GM12874 (cell line): ENCODE measurements at regions not wholly inside any gene's neighbourhood (a gene's known extent, or its start where the extent isn't known, plus 50 kb on each side); places are given as distances from the start of the nearest gene placed in this dataset.

Experiments used
- CTCF ChIP-seq: IDR thresholded peaks from 2 replicates; pipeline ENCODE4 v1.5.1; 2011; ENCODE audit warnings: low read depth, mild to moderate bottlenecking, control low read depth, low read length, moderate library complexity; ENCODE audit not compliant: insufficient read depth

GRCh38 chr18:65221736-65222135 is 529.1 kb upstream of the CDH7 start:
- TF ChIP-seq CTCF: no peak

- TF ChIP-seq CTCF: no peak
Observed at GRCh38 chr18:65221115-65221514, 529.7 kb upstream of the CDH7 start.

GRCh38 chr18:65215865-65216466 is 534.8 kb upstream of the CDH7 start:
- TF ChIP-seq CTCF: no peak

- no peak for TF ChIP-seq CTCF
Observed at GRCh38 chr18:65214456-65214855, 536.4 kb upstream of the CDH7 start.

- no peak for TF ChIP-seq CTCF
Observed at GRCh38 chr18:65206551-65207260, 544.1 kb upstream of the CDH7 start.

- TF ChIP-seq CTCF: no peak
Observed at GRCh38 chr18:65202091-65202490, 548.7 kb upstream of the CDH7 start.

- no peak for TF ChIP-seq CTCF
Observed at GRCh38 chr18:65175681-65176080, 575.1 kb upstream of the CDH7 start.
